ENCODE measurements at regions not wholly inside any gene's neighbourhood (a gene's known extent, or its start where the extent isn't known, plus 50 kb on each side); places are given as distances from the start of the nearest gene placed in this dataset.

- no peak for TF ChIP-seq REST (IDR thresholded peaks at IDR 0.05; ENCODE audit: insufficient read depth in 1 of 2, low read depth in 2 of 2, low read length in 2 of 2)
- TF ChIP-seq TAF1 (IDR thresholded peaks at IDR 0.05; ENCODE audit: borderline replicate concordance, insufficient read depth, low read length) = no peak
These were observed 137.0 kb upstream of the ELOVL6 start for GRCh38 chr4:110335399-110335798.

- TF ChIP-seq TAF1 (IDR thresholded peaks at IDR 0.05; ENCODE audit: borderline replicate concordance, insufficient read depth, low read length) (no peak), POLR2AphosphoS5 (IDR thresholded peaks at IDR 0.05; ENCODE audit: low read depth, low read length) (no peak), FOXP2 (optimal IDR thresholded peaks at IDR 0.05; ENCODE audit: borderline replicate concordance, extremely low read depth, extremely low read length, insufficient read depth) (no peak), REST (IDR thresholded peaks at IDR 0.05; ENCODE audit: insufficient read depth in 1 of 2, low read depth in 2 of 2, low read length in 2 of 2) (no peak), SIN3A (IDR thresholded peaks at IDR 0.05; ENCODE audit: borderline replicate concordance, insufficient read depth, low read length) (no peak)
These were observed 134.1 kb upstream of the ELOVL6 start for GRCh38 chr4:110332483-110332882.

- TF ChIP-seq POLR2AphosphoS5 (IDR thresholded peaks at IDR 0.05; ENCODE audit: low read depth, low read length) = no peak
These were observed 112.4 kb upstream of the ELOVL6 start for GRCh38 chr4:110310795-110311194.

GRCh38 chr4:110309675-110310074, 111.3 kb upstream of the ELOVL6 start:
- TF ChIP-seq POLR2AphosphoS5 (IDR thresholded peaks at IDR 0.05; ENCODE audit: low read depth, low read length) (no peak), SIN3A (IDR thresholded peaks at IDR 0.05; ENCODE audit: borderline replicate concordance, insufficient read depth, low read length) (no peak), TAF1 (IDR thresholded peaks at IDR 0.05; ENCODE audit: borderline replicate concordance, insufficient read depth, low read length) (no peak), FOXP2 (optimal IDR thresholded peaks at IDR 0.05; ENCODE audit: borderline replicate concordance, extremely low read depth, extremely low read length, insufficient read depth) (no peak), REST (IDR thresholded peaks at IDR 0.05; ENCODE audit: insufficient read depth in 1 of 2, low read depth in 2 of 2, low read length in 2 of 2) (no peak)

GRCh38 chr4:110306303-110306702, 107.9 kb upstream of the ELOVL6 start:
- TF ChIP-seq POLR2AphosphoS5 (IDR thresholded peaks at IDR 0.05; ENCODE audit: low read depth, low read length) (no peak), REST (IDR thresholded peaks at IDR 0.05; ENCODE audit: insufficient read depth in 1 of 2, low read depth in 2 of 2, low read length in 2 of 2) (no peak), SIN3A (IDR thresholded peaks at IDR 0.05; ENCODE audit: borderline replicate concordance, insufficient read depth, low read length) (no peak), FOXP2 (optimal IDR thresholded peaks at IDR 0.05; ENCODE audit: borderline replicate concordance, extremely low read depth, extremely low read length, insufficient read depth) (no peak), TAF1 (IDR thresholded peaks at IDR 0.05; ENCODE audit: borderline replicate concordance, insufficient read depth, low read length) (no peak)

Measured in PFSK-1 (cell line).